ENCODE measurements at regions not wholly inside any gene's neighbourhood (a gene's known extent, or its start where the extent isn't known, plus 50 kb on each side); places are given as distances from the start of the nearest gene placed in this dataset.

DNA sequence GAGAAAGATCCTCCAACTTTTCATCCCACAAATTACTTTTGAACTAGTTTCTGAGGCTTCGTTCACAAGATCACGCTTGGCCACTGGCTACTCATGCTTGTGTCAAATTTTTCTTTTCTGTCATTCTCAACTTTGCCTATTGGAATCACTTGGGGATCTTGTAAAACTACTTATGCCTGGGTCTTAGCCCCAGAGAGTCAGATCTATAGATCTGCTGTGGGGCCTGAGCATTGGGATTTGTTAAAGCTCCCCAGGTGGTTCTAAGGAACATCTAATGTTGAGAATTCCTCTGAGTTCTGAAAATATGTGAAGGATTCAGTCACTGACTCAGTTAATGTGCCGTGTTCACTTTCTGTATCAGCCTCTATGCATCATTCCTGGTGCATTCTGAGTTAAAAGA lies 71.7 kb upstream of the VGLL3 start:
- TF ChIP-seq, protein P1, sequence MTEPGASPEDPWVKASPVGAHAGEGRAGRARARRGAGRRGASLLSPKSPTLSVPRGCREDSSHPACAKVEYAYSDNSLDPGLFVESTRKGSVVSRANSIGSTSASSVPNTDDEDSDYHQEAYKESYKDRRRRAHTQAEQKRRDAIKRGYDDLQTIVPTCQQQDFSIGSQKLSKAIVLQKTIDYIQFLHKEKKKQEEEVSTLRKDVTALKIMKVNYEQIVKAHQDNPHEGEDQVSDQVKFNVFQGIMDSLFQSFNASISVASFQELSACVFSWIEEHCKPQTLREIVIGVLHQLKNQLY (CRISPR knock-in tag; conservative IDR thresholded peaks at IDR 0.05) = no peak
- TF ChIP-seq ZNF12 (CRISPR knock-in tag; IDR thresholded peaks at IDR 0.05) (no peak), SIN3A (IDR thresholded peaks at IDR 0.05; ENCODE audit: borderline replicate concordance in 2 of 2, control insufficient read depth in 1 of 2, low read depth in 2 of 2, low read length in 2 of 2) (no peak), FIP1L1 (IDR thresholded peaks at IDR 0.05; ENCODE audit: low read depth, low read length, poor library complexity, severe bottlenecking) (no peak), JUN (IDR thresholded peaks at IDR 0.05; ENCODE audit: borderline replicate concordance, low read depth, low read length) (no peak), JUN (CRISPR knock-in tag; IDR thresholded peaks at IDR 0.05; ENCODE audit: borderline replicate concordance) (no peak), ZNF274 (IDR thresholded peaks at IDR 0.05; ENCODE audit: borderline replicate concordance, low read depth, low read length) (no peak), XRCC3 (IDR thresholded peaks at IDR 0.05) (no peak), JUNB (CRISPR knock-in tag; conservative IDR thresholded peaks at IDR 0.05) (no peak), RFX5 (IDR thresholded peaks at IDR 0.05; ENCODE audit: low read depth, low read length) (no peak)
- TF ChIP-seq, protein P2, sequence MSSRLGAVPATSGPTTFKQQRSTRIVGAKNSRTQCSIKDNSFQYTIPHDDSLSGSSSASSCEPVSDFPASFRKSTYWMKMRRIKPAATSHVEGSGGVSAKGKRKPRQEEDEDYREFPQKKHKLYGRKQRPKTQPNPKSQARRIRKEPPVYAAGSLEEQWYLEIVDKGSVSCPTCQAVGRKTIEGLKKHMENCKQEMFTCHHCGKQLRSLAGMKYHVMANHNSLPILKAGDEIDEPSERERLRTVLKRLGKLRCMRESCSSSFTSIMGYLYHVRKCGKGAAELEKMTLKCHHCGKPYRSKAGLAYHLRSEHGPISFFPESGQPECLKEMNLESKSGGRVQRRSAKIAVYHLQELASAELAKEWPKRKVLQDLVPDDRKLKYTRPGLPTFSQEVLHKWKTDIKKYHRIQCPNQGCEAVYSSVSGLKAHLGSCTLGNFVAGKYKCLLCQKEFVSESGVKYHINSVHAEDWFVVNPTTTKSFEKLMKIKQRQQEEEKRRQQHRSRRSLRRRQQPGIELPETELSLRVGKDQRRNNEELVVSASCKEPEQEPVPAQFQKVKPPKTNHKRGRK (tag; IDR thresholded peaks at IDR 0.05) = no peak
- TF ChIP-seq, protein P3, sequence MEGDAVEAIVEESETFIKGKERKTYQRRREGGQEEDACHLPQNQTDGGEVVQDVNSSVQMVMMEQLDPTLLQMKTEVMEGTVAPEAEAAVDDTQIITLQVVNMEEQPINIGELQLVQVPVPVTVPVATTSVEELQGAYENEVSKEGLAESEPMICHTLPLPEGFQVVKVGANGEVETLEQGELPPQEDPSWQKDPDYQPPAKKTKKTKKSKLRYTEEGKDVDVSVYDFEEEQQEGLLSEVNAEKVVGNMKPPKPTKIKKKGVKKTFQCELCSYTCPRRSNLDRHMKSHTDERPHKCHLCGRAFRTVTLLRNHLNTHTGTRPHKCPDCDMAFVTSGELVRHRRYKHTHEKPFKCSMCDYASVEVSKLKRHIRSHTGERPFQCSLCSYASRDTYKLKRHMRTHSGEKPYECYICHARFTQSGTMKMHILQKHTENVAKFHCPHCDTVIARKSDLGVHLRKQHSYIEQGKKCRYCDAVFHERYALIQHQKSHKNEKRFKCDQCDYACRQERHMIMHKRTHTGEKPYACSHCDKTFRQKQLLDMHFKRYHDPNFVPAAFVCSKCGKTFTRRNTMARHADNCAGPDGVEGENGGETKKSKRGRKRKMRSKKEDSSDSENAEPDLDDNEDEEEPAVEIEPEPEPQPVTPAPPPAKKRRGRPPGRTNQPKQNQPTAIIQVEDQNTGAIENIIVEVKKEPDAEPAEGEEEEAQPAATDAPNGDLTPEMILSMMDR (IDR thresholded peaks at IDR 0.05 in 2 of 3, conservative IDR thresholded peaks at IDR 0.05 in 1 of 3; ENCODE audit: insufficient read depth in 2 of 3, low read depth in 1 of 3, low read length in 3 of 3) = no peak

All from K562 (cell line).